ENCODE measurements at regions not wholly inside any gene's neighbourhood (a gene's known extent, or its start where the extent isn't known, plus 50 kb on each side); places are given as distances from the start of the nearest gene placed in this dataset.
A peak's percentile ranks its signal among the peaks of the same experiment; 100 is the strongest.
"Not testable (repeated sequence)": the region's sequence is repeated elsewhere in the genome, so short reads cannot be mapped to it uniquely, and the experiment has no call there.

GRCh38 chr3:182490596-182491491, 302.5 kb upstream of the ATP11B start:
- no peak overlapping the region for H3K4me3 ChIP-seq (ENCODE audit: low read length)
- DNase-seq (ENCODE audit: low read depth, low spot score) = peak; percentile 33

DNA sequence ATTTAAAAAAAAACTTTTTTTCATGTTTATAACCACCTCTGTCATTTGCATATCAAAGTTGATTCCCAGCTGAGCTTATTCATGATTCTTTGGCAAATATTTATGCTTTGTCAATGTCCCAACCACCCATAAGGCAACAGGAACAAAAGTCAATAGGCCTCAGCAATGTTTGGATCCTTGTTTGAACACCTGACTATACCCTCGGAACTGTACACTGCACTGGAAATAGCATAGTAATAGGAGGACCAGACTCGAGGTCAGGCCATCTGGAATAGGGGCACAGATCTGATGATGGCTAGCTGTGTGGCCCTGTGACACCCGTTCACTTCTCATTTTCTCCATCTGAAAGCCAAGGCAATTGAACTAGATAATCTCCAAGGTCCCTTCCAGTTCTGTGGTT, 301.7 kb upstream of the ATP11B start:
- no peak overlapping the region for H3K4me3 ChIP-seq (ENCODE audit: low read length)
- DNase-seq (ENCODE audit: low read depth, low spot score) = no peak

GRCh38 chr3:182492536-182492935, 300.8 kb upstream of the ATP11B start:
- no peak for DNase-seq (ENCODE audit: low read depth, low spot score)
- no peak overlapping the region for H3K4me3 ChIP-seq (ENCODE audit: low read length)

DNA sequence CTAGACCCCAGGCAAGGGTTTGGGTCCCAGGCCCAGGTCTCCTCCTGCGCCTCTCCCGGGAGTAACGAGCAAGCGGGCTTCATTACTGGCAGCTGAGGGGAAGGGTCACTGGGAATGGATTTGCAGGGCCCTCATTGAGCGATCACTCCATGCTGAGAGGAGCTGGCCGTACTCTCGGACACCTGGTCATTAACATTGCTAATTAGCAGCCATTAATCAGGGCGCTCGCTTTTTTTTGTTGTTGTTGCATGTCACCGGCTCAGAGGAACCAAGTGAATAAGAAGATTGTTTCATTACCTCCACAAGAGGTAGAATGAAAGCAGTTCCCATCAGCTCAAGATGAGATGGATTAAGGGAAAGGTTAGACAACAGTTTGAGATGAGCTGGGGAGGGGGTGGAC, 293.0 kb upstream of the ATP11B start:
- no peak overlapping the region for H3K4me3 ChIP-seq (ENCODE audit: low read length)
- no peak for DNase-seq (ENCODE audit: low read depth, low spot score)

GRCh38 chr3:182501856-182502255, 291.4 kb upstream of the ATP11B start:
- no peak overlapping the region for H3K4me3 ChIP-seq (ENCODE audit: low read length)
- no peak for DNase-seq (ENCODE audit: low read depth, low spot score)

GRCh38 chr3:182503401-182503800, 289.9 kb upstream of the ATP11B start:
- no peak for DNase-seq (ENCODE audit: low read depth, low spot score)
- H3K4me3 ChIP-seq (ENCODE audit: low read length) = no peak overlapping the region

DNA sequence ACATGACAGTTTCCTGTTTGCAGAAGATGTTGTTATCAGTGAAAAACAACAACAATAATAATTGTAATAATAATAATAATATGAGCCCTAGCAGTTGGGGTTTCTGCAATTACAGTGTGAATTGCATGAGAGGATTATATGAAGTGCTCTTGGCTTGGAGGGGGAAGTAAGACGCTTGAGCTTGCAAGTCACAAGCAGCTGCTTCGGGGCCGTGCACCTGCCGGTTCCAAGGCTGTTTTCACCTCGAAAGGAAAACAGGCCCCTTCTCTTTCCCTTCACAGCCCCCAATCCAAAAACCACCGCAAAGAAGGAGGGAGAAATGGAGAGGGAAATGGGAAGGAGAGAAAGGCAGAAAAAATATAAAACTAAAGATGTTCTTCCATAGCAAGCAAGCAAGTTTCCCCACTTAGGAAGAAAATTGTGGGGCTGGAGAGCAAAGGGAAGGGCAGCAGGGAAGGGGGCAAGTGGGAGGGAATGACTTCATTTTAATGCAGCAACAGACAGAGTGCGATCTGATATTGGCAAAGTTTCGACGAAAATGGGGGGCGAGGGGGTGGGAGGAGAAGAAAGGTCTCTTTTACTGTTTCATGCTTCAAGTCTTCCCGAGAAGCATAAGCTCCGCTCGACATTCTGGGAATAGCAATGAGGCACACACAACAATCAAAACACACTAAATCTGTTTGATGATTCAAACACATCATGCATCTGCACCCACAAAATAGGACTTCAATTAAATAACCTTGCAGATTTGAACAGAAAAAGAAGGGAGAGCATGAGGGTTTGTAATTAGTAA, 284.2 kb upstream of the ATP11B start:
- H3K4me3 ChIP-seq (ENCODE audit: low read length) = no peak overlapping the region
- DNase-seq (ENCODE audit: low read depth, low spot score) = no peak

DNA sequence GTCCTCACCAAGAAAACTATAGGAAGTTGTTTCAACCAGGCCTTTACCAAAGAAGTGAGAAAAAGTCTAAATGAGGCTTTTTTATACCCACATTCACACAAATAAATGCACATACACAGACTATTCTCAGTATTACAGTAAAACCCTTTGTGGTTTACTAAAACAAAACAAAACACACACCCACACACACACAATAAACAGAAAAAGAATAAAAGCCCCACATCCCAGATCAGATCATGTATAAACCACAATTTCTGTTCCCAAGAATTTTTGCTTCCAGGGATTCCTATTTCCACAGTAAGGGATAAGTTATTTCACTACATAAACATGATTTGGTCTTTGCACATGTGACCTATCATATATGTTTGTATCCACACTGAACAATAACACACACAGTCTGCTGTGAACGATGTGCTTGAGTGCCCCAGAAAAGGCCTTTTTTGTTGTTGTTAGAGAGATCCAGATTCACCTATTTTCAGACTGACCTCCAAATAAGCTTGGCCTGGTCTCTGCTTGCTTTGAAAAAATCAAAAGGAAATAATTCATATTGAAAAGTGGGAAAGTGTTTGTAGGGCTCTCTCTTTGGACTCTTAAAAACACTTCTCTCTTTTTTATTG, 283.4 kb upstream of the ATP11B start:
- no peak for DNase-seq (ENCODE audit: low read depth, low spot score)
- no peak overlapping the region for H3K4me3 ChIP-seq (ENCODE audit: low read length)

GRCh38 chr3:182514236-182514964, 278.9 kb upstream of the ATP11B start:
- DNase-seq (ENCODE audit: low read depth, low spot score) = no peak
- H3K4me3 ChIP-seq (ENCODE audit: low read length) = no peak overlapping the region

DNA sequence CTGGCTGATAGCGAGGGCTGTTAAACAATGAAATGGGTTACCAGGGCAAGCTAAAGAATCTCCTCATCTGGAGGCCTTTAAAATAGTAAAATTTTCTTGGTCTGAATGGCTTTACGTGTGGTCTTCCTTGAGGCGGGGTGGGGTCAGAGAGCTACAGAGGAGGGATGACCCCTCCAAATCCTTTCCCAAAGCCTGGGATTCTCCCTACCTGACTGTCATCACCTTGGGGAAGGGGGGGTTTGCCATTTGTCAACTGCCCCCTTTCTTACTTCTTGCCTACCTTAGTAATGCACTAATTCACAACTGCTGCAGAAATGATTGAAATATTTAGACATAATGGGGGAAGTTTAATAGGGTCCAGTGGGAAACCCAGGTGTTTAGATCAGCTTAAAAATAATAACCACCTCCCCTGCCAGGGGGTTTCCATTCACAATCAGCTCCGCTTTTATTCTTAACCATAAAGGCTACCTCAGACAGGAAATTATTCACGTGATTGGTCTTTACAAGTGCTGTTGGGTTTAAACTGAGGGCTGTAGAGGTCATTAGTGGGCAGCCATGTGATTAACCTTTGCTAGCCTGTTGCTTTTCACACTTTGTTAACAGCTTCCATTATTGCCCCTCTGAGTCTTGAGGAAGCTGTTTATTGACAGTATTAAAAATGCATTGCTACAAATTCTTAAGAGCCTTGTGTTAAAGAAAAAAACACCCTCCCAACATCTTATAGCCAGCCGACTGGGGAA, 276.5 kb upstream of the ATP11B start:
- DNase-seq (ENCODE audit: low read depth, low spot score) = no peak
- no peak overlapping the region for H3K4me3 ChIP-seq (ENCODE audit: low read length)

- DNase-seq (ENCODE audit: low read depth, low spot score) = no peak
- no peak overlapping the region for H3K4me3 ChIP-seq (ENCODE audit: low read length)
Measured at GRCh38 chr3:182519569-182519968, 273.7 kb upstream of the ATP11B start.

DNA sequence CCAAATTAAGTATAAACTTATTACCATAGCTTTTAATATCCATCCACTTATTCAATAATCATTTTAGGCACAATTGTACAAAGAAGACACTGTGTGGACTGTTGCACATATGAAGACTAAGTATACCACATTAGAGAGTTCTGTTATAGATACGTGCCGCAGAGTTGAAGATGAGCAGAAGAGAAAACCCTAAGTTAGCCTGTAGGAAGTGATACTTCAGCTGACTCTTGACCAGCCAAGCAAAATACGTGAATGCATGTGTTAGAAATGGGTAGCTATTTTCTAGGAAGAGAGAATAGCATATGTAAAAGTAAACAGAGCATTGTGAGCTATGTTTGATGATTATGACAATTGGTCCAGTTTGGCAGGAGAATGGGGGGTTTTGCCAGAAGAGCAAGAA, 272.0 kb upstream of the ATP11B start:
- no peak for DNase-seq (ENCODE audit: low read depth, low spot score)

GRCh38 chr3:182523424-182523823, 269.9 kb upstream of the ATP11B start:
- not testable (repeated sequence) for H3K4me3 ChIP-seq (ENCODE audit: low read length); DNase-seq (ENCODE audit: low read depth, low spot score)

More for the DNA sequence above, 272.0 kb upstream of the ATP11B start:
- no peak overlapping the region for H3K4me3 ChIP-seq (ENCODE audit: low read length)

GRCh38 chr3:182523836-182524235, 269.5 kb upstream of the ATP11B start:
- no peak for DNase-seq (ENCODE audit: low read depth, low spot score)
- H3K4me3 ChIP-seq (ENCODE audit: low read length) = no peak overlapping the region

- DNase-seq (ENCODE audit: low read depth, low spot score) = no peak
Measured at GRCh38 chr3:182524711-182525401, 268.4 kb upstream of the ATP11B start.

GRCh38 chr3:182525766-182526374, 267.4 kb upstream of the ATP11B start:
- DNase-seq (ENCODE audit: low read depth, low spot score) = no peak

More at GRCh38 chr3:182524711-182525401, 268.4 kb upstream of the ATP11B start:
- no peak overlapping the region for H3K4me3 ChIP-seq (ENCODE audit: low read length)

DNA sequence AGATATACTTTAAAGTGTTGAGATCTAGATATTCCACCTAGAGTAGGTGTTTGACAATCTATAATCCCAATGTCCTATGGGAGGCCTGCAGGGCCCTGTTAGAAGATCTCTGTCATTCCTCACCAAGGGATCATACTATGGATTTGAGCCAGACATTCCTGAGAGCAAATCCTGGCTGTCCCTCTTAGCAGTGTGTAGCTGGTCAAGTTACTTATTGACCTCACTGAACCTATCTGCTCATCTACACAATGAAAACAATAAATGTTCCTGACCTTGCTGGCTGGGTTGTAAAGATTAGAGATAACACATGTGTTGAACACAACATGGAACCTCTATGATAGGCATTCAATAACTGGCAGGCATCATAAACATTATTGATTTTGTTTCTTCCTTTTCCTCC, 265.6 kb upstream of the ATP11B start:
- DNase-seq (ENCODE audit: low read depth, low spot score) = no peak
- no peak overlapping the region for H3K4me3 ChIP-seq (ENCODE audit: low read length)

More at GRCh38 chr3:182525766-182526374, 267.4 kb upstream of the ATP11B start:
- no peak overlapping the region for H3K4me3 ChIP-seq (ENCODE audit: low read length)

DNA sequence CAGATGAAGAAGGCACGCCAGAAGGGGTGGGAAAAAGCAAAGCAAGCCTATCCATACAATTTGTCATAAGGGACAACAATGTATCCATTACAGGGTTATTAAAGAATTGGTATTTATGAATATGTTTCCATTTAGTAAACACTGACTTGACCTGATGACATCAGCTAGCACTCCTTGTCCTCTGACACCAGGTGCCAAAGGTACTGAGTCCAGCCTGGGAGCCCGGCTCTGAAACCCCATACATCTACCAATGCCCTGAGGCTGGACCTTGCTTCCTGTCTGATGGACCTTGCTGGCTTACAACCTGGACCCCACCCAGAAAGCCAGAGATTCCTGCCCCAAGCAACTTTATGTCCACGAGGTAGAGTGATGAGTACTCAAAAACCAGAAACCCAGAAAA, 263.0 kb upstream of the ATP11B start:
- H3K4me3 ChIP-seq (ENCODE audit: low read length) = no peak overlapping the region
- no peak for DNase-seq (ENCODE audit: low read depth, low spot score)

Measured in Jurkat, Clone E6-1 (cell line).